HG02870 (cell line): ENCODE measurements at regions not wholly inside any gene's neighbourhood (a gene's known extent, or its start where the extent isn't known, plus 50 kb on each side); places are given as distances from the start of the nearest gene placed in this dataset.
"Not testable (repeated sequence)": the region's sequence is repeated elsewhere in the genome, so short reads cannot be mapped to it uniquely, and the experiment has no call there.

Experiments used
- ATAC-seq: cut with Tn5 transposase; IDR thresholded peaks from one replicate; pipeline ENCODE4 v1.9.1; 2021; ENCODE audit warnings: mild to moderate bottlenecking, moderate library complexity; ENCODE audit not compliant: unreplicated experiment

DNA sequence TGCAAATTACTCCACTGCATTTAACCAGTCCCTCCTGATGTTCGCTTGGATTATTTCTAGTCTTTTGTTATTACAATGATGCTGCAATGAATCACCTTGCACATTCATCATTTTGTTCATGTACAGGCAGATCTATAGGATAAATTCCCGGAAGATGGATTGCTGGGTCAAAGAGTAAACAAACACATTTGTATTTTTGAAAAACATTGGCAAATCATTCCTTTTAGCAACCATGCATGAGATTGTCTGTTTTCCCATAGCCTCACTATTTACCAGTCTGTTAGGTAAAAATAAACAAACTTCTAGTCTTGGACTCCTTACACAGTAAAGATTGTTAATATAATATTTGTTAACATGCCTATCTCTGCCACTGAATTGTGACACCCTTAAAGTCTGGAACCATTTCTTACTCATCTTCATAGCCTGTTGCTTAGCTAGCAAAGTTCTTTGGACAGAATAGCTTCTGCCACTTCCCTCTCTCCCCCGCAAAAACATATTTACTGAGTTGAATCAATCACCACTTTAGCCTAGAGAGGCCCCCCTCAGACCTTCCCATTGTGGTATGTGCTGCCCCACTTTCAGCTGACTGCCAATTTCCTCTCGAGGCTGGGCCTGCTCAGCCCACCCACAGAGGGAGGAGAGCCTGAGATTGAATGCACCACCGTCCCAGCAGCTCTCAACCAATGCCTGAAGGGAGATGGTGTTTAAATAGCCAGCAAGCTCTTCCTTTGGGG lies 108.4 kb upstream of the ATXN3L start:
- no peak for ATAC-seq

DNA sequence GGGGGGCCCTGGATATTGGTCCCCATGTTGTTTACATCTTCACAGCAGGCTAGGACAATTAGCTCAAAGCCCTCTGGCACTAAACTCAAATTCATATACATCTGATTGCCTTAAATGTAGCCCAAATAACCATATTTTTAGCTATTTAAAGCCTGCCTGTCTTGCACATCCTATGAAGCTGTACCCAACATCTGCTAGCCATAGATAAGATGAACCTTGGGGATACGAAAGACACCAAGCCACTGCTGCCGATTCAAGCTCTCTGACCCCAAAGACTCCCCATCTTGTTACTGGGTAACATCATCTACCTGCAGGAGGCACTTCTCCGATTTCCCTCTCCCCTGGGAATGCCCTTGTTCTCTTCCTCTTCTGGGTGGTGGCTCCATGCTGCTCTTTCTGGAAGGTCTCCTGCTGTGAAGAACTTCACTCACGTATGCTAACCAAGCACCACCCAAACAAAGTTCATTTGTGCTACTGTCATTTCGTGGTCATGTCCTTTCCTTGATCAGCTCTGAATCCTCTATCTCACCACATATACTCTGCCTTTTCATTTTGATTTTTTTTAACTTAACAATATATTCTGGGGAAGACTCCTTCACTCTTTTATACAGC lies 107.7 kb upstream of the ATXN3L start:
- ATAC-seq: no peak

DNA sequence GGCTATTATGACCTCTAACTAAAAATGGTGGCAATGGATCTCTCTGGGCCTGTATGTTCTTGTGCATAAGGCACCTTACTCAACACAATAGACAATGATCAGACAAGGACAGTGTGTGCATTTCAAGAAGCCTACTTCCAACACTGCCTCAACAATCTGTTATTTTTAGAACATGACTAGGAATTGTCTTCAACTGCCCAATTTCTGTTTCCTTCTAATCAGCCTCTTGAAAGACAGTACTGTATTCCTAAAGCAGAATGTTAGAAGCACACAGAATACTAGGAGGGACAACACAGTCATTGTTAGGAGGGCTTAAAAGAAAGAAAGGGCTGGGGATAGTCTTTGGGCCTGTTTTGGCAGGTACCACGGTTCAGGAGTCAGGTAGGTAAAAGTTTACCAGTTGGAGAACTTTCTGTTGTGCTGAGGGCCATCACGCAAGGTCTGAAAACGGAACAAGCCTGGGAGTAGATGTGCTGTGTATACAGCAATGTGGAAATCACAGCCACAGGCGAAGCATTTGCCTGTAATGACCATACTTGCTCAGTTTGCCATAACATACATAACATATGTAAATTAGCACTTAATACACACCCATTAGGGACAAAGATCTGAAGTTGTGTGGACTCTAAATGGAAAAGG lies 100.8 kb upstream of the ATXN3L start:
- no peak for ATAC-seq

DNA sequence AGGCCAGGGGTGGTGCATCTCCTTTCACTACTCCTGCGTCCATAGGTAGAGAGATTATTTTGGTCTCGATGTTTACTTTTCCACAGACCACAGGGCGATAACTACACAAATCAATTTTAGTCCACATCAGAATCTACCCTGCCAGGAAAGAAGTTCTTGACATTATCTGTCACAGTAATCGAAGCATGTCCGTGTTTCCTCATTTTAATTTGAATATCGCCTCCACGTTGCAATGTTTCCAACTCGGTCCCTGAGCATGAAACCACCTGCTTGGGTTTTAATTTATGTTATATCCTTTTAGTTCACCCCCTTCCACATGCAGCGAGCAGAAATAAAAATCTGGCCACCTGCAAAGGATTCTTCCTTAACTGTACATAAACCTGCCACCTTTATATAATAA lies 100.1 kb upstream of the ATXN3L start:
- ATAC-seq: no peak

DNA sequence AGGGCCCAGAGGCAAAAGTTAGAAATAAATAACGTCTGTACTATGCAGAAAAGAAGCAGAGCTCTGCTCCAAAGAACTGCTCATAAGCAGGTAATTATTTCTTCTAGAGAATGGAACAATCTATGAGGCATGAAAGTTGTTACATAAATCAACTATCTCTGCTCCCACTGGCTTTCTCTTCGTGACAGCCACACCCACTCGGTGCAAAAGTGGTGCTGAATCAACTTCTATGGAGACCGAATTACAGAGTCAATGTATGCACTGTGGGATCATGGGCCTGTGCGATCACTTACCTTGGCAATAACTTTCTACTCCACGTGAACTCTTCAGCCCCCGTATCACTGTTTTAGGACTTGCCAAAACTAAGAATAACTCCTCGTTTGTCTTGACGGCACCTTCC lies 99.4 kb upstream of the ATXN3L start:
- no peak for ATAC-seq

DNA sequence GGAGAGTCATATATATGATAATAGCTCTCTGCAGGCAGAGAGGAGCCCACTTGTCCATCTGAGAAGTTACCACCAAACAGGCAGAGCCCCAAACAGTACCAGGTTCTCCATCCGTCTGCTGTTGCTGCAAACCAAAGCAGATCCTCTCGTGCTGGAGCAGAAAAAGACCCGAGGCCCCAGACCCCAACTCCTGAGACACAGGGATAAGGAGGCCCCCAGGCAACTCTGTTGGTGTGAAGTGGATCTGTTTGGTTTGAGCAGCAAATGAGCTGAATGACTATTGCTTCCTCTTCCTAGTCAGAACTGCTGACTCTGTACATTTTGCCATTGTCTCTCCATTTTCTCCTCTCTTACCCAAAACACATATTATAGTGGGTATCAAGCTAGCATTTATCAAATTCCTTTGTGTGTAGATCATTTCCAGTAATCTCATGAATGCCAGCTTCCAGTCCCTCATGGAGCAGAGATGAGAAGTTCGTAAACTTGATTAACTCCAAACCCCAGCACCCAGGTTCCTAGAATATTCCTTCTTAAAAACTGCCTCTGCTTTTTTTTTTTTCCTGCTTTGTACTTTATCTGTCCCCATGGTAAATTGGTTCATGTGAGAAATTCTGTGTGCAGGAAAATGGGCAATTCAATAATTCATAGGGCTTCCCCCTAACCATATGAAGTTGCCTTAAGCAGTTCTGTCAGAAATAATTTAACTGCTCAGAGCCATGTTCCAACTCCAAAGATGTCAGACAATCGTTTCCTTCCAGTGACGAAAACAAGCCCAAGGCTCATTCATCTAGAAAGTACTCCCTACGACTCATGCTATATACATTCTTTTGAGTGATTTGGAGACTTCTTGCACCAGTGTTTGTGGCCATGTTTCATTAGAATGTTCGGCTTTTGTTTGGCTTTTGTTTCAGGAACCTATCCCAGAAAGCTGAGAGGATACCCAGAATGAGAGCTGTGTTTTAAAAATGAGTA lies 98.6 kb upstream of the ATXN3L start:
- no peak for ATAC-seq

DNA sequence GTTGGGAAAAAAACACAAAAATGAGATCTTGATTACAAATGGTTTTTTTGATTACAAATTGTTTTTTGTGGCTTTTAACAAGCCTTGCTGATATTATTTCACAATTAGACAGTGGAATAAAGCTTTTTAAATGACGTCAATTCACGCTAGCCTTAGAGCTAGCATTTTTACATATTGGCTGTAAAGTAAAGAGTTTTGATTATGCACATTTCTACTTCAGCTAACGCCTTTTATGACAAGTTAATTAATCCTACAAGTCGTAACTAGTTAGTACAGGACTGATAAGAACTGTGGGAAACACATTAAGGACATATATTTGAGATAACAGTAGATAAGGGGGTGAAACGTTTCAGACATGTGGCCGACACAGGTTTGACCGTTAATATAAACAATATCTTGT lies 95.7 kb upstream of the ATXN3L start:
- no peak for ATAC-seq

DNA sequence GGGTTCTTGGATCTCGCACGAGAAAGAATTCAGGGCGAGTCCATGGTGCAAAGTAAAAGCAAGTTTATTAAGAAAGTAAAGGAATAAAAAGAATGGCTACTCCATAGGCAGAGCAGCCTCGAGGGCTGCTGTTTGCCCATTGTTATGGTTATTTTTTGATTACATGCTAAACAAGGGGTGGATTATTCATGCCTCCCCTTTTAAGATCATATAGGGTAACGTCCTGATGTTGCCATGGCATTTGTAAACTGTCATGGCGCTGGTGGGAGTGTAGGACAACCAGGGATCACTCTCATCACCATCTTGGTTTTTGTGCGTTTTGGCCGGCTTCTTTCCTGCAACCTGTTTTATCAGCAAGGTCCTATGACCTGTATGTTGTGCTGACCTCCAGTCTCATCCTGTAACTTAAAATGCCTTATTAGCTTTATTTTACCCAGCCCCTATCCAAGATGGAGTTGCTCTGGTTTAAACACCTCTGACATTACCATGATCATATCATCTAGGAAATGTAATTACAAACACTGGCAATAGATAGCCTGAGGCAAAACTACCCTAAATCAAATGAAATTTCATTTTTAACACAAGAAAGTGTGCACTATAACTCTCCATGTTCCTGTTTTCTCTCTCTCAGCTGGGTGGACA lies 94.3 kb upstream of the ATXN3L start:
- ATAC-seq: no peak

DNA sequence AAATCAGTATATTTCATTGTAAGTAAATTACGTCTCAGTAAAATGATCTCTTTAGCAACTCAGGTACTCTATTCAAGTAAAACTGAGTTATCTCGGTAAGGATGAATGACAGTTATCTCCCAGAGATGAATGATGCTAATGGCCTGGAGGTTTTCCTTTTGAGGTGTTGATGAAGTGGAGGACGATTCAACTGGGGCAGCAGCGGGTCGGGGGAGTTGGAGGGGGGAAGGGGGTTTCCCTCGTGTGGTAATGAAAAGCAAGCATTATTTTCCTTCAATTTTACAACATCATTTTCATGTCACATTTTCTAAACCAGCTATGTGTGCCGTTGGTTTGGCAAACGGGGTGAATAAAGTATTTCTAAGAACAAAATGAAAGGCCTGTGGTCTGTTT lies 92.4 kb upstream of the ATXN3L start:
- ATAC-seq: no peak

DNA sequence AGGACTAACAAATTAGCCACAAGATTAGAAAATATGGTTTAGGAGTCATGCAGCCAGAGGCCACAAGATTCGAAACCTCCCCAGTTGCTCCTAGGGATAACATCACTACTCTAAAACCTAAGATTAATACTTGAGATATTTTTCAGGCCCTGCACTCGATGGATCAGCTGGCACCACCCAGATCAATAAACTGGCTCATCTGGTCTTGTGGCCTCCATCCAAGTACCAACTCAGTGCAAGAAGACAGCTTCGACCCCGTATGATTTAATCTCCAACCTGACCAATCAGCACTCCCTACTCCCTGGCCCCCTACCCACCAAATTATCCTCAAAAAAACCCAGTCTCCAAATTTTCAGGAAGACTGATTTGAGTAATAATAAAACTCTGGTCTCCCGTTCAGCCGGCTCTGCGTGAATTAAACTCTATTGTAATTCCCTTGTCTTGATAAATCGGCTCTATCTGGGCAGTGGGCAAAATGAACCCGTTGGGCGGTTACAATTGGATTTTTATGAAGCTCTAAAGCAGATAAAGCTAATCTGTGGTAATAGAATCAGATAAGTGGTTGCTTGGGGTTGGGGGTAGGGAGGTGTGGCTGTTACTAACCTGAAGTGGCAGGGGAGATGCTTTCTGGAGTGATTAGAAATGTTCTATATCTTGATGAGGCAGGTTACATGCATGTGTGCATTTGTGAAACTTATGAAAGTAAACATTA lies 91.8 kb upstream of the ATXN3L start:
- no peak for ATAC-seq

DNA sequence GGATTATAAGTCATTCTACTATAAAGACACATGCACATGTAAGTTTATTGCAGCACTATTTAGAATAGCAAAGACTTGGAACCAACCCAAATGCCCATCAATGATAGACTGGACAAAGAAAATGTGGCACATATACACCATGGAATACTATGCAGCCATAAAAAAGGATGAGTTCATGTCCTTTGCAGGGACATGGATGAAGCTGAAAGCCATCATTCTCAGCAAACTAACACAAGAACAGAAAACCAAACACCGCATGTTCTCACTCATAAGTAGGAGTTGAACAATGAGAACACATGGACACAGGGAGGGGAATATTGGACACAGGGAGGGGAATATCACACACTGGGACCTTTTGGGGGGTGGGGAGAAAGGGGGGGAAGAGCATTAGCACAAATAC lies 88.7 kb upstream of the ATXN3L start:
- ATAC-seq: not testable (repeated sequence)

DNA sequence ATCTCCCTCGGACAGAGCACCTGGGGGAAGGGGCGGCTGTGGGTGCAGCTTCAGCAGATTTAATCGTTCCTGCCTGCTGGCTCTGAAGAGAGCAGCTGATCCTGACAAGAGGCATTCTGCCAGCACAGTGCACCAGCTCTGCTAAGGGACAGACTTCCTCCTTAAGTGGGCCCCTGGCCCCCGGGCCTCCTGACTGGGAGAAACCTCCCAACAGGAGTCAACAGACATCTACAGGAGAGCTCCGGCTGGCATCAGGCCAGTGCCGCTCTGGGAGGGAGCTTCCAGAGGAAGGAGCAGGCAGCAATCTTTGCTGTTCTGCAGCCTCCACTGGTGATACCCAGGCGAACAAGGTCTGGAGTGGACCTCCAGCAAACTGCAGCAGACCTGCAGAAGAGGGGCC lies 84.9 kb upstream of the ATXN3L start:
- ATAC-seq: not testable (repeated sequence)

DNA sequence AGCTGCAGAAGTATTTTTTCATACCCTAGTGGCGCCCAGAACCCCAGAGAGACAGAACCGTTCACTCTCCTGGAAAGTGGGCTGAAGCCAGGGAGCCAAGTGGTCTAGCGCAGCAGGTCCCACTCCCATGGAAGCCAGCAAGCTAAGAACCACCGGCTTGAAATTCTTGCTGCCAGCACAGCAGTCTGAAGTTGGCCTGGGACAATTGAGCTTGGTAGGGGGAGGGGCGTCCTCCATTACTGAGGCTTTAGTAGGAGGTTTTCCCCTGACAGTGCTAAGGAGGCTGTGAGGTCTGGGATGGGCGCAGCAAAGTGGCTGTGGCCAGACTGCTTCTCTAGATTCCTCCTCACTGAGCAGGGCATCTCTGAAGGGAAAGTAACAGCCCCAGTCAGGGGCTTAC lies 84.5 kb upstream of the ATXN3L start:
- no peak for ATAC-seq

DNA sequence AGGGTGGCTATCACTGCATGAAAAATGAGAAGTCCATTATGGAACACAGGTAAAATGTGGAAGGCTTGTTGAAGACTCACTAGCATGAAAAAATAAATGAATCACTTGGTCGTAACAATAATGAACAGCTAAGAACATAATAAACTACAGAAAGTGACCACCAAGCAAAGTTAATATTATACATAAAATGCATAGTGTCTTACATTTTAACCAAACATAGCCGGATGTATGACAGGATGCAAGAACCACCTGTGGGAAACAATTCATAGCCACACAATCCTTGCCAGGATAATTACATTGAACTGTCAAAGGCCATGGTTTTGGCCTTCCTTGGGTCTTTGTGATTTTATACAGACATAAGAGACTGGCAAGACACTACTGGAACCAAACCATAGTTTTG lies 81.9 kb upstream of the ATXN3L start:
- no peak for ATAC-seq

DNA sequence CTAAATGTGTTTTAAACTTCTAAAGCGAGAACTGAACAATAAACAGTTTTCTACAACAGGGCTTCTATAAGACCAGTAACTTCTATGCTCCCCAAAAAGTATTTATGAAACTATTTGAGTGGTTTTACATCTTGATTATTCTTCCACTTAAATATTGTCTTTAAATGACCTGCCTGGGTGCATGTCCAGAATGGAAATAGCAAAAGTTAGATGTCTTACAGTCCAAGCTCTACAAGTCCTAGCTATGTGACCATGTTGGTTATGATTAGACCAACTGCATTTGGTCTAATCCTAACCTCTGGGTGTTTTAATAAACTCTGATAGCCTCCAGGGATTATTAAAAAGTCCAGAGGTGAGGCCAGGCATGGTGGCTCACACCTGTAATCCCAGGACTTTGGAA lies 79.0 kb upstream of the ATXN3L start:
- no peak for ATAC-seq

DNA sequence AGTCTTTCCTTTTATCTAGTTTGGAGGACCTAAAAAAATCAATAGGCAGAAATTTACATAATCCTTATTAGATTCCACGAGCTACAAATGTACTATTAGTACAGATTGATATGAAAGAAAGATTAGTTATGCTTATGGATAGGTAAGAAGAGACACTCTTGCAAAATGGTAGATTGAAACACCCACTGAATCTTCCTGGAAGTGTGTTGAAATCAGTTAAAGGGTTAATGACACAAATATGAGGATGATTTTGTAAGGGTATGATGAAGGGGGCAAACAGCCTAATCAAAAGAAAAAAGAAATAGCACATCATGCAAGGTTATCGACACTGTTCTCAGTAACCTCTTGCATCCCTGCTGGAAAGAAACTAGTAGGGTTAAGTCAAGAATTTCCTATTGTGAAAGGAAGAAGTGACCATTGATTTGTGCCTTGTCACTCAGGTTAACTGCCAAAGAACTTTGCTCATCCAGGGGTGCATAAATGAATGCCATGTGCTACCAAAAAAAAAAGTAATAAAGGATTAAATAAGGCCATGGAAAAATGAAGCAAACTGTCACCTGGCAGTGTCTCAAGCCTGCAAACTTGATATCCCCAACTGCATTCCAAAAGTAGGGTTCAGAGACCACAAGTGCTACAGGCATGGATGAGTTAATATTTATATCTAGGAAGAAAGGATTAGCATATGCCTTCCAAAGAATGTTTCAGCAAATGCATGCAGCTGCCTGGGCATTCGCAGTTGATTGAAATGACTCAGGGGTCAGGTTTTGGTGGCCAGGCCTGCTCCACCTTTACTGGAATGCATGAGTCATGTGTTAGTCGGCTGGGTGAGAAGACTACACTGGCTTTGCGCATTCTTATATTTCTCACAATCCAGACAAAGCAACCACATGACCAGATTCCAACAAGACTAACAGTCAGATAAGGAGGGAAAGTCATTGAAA lies 78.3 kb upstream of the ATXN3L start:
- ATAC-seq: no peak

DNA sequence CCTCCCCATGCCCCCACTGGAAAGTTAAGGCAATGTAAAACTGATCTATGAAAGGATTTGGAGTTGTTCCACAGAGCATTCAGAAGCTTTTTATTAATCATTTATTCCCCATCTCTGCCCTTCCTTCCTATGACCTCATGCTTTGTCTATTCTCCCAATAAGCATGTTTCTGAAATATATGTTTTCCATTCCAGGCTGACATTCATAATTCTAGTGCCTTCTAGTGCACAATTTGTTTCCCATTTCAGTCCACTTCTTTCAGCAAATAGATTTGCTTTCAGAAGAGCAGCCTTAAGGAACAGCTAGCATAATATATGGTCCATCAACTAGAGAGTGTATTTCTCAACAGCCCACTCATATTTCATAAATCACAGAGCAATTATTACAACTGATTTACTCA lies 77.1 kb upstream of the ATXN3L start:
- ATAC-seq: no peak

DNA sequence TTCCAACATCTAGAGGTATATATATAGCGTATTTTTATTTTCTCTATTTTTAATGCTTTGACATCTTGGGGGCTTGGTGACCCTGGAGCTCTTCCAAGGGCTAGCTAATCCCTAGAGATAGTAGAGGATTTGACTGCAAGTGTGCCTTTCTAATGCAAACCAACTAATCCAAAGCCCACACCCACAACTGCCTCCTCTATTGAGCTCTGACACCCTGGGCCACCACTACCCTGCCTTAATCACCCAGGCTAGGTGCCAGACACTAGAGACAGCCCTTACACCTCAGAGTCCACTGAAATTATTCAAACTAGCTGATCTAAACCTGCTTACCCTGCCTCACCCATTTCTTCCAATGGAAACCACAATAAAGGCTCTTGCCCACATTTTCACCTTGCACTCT lies 69.6 kb upstream of the ATXN3L start:
- ATAC-seq: no peak
